NCI-H2196 treated with DMSO at 0.1 percent for 48 hours (cell line): ENCODE measurements at regions not wholly inside any gene's neighbourhood (a gene's known extent, or its start where the extent isn't known, plus 50 kb on each side); places are given as distances from the start of the nearest gene placed in this dataset.
"Not testable (repeated sequence)": the region's sequence is repeated elsewhere in the genome, so short reads cannot be mapped to it uniquely, and the experiment has no call there.

Experiments
- DNase-seq: peaks from one replicate; lab custom pipeline; 2025; ENCODE audit not compliant: unreplicated experiment; lab: John Stamatoyannopoulos, UW

DNA sequence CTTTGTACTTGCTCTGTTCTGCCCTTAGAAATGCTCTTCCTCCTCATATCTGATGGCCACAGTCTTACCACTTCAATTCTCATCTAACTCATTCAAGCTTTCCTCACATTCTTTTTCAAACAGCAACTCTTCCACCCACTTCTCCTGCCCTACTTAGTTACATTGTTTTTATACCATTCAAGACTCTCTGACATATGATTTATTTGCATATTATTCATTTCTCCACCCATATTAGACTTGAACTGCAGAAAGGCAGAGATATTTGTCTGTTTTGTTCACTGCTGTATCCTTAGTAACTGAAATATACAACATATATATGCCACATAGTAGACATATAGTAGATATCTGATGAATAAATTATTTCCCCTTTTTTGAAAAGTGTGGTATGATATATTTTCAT, 95.5 kb upstream of the DCN start:
- DNase-seq = no peak

- no peak for DNase-seq
Observed at GRCh38 chr12:91276509-91276908, 93.9 kb upstream of the DCN start.

DNA sequence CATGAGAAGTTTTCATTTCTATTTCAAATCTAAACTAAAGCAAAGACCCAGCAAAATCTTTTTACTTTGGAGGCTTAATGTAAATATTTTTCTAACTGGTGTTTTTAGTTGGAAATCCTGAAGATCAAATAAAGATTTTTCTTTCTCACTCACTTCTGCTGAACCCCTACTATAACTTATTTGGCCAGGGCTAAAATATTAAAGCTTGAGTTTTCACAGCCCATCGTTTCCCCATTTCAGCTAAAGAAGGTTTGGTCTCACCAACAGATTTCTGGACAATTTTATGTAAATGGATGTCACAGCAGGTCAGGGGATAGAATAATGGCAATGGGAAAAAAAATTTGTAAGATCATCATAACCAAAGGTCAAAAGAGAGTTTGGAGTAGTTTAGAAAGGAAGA, 92.7 kb upstream of the DCN start:
- DNase-seq = no peak

DNA sequence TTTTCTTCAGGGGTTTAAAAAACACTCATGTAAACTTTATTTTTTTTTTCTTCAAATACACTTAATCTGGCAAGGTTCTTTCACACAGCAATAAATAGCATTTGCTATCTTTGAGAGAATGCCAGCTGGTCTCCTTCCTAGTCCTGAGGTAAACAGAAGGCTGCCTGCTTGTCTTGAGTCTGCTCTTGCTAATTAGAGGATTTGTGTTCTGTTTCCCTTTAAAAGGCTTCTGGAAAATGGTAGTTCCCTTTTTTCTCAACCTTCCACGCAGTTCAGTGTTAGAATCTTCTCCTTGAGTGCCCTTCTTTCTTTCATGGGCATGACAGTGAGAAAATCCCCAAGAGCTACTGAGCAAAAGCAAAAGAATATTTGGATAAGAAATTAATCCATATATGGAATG, 92.3 kb upstream of the DCN start:
- no peak for DNase-seq

GRCh38 chr12:91273560-91273959, 90.9 kb upstream of the DCN start:
- DNase-seq = no peak

- no peak for DNase-seq
Observed at GRCh38 chr12:91272461-91273063, 89.9 kb upstream of the DCN start.

GRCh38 chr12:91271185-91271584, 88.6 kb upstream of the DCN start:
- no peak for DNase-seq

DNA sequence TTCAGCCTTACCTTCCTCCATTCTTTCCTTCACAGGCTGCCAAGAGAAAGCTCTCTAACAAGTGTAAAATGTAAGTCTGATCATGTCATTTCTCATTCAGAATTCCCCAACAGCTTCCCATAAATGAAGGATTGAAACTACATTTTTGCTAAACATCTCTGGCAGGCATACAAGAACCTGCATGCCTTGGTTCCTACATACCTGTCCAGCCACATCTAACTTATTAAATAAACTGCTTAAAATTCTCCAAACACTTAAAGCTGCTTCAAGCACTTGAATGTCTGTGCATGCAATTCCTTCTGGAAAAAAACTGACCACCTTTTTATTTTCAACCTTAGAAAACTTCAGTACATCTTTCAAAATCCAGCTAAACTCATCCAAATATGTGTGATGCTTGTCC, 84.4 kb upstream of the DCN start:
- DNase-seq = no peak

- DNase-seq = no peak
Observed at GRCh38 chr12:91264178-91264577, 81.6 kb upstream of the DCN start.

GRCh38 chr12:91261820-91262676, 79.4 kb upstream of the DCN start:
- no peak for DNase-seq

DNA sequence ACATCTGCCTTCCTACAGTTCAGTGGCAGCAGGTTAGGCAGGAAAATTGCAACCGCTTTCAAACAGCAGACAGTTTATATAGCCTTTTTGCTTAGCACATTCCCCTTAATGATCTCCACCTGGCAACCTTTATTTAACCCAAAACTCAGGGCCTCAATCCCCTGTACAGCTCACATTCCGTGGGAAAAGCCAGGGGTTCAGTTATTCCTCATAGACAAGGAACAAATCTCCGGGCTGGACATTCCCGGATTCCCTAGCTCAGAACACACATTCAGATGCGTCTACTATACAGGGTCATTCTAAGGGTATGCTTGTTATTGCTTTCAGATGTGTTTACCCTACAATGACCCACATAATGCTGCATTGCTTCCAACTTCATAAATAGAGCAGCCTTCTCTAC, 73.8 kb upstream of the DCN start:
- no peak for DNase-seq

GRCh38 chr12:91252341-91252740, 69.7 kb upstream of the DCN start:
- no peak for DNase-seq

DNA sequence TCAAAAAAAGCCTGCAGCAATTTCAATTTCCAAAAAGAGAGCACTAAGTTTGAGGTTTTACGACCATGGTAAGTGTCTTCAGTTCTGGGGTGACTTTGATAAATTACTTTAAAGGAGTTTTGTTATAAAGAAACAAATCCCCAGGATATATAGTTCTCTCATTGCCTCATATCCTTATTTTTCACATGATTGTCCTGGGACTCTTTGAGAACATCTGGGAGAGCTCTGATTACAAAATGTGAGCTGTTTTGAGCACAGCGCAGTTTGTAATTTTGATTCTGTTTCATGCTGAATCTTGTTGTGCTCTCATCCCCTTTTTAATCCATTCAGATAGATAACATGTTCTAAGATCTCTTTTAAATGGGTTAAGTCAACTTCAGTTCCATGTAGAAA, 67.7 kb upstream of the DCN start:
- no peak for DNase-seq

DNA sequence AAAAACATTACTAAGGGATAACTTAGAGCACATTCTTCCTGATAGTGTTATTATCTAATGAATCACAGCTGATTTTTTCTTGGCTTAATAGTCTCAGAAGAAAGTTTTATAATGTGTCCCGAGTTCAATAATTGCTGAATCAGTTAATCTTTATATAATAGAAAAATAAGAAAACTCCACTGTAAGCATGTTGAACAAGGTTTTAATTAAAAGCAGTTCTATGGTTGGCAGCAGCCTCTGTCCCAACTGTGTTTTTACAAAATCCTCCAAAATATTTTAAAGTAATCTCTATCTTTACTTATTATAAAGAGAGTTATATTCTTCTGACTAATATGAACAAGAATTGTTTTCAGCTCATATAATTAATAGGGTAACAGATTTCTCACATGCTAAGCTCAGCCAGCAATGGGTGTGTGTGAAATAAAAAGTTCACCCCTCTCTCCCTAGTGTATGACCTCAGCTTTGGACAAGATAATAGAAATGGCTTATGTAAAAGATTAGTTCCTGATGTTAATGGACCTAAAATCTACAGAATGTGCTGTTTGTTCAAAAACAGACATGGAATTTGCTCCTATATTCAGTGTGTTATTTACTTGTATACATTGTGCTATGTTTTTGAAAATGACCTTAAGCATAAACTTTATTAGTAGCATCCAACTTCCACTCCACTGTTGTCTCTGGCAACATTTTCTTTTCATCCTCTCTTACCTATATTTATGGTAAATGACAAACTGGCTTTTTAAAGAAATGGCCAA, 67.1 kb upstream of the DCN start:
- DNase-seq = no peak

DNA sequence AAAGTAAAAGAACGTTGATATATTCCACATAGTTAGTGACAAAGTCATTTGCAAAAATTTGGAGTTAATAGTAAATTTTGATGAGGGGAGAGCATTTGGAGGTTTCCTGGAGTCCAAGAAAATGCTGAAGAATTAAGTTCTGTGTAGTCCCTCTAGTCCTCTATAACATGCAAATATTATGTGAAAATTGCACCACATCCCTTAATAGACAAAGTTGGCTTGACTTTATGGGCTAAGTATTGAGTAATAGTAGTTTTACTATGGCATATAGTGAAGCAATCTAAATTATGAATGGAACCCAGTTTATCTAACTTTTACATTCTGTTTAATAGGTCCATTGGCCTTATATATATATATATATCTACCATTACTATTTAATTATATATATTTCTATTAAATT, 66.4 kb upstream of the DCN start:
- DNase-seq = no peak

DNA sequence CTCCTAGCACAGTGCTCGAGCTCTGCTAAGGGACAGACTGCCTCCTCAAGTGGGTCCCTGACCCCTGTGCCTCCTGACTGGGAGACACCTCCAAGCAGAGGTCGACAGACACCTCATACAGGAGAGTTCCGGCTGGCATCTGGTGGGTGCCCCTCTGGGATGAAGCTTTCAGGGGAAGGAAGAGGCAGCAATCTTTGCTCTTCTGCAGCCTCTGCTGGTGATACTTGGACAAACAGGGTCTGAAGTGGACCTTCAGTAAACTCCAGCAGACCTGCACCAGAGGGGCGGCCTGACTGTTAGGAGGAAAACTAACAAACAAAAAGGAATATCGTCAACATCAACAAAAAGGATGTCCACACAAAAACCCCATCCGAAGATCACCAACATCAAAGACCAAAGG, 60.6 kb upstream of the DCN start:
- not testable (repeated sequence) for DNase-seq

GRCh38 chr12:91241756-91242155, 59.1 kb upstream of the DCN start:
- DNase-seq = no peak

GRCh38 chr12:91240386-91241095, 57.9 kb upstream of the DCN start:
- no peak for DNase-seq

DNA sequence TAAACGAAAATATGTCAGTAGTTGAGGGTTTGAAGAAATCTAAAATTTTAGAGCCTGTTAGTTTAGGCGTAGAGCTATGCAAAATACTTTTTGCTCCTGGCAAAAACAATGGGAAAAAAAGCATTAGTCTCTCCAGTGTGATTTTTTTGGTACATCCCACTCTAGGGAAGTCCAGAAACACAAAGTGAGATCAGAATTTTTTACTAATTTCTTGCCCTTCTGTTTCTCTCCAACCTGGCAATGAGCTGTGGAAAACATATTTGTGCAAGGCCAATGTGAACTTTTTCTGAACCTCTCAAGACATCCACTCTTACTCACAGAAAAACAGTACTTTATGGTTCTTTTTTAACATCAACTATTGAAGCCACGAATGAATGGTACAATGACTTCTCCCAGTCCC, 56.9 kb upstream of the DCN start:
- no peak for DNase-seq
